GM12891 (cell line): ENCODE measurements at regions not wholly inside any gene's neighbourhood (a gene's known extent, or its start where the extent isn't known, plus 50 kb on each side); places are given as distances from the start of the nearest gene placed in this dataset.

ENCODE experiments used
- POLR2A ChIP-seq: IDR thresholded peaks from 2 replicates; pipeline ENCODE4 v1.6.1; 2011; ENCODE audit warnings: low read depth, low read length, control low read depth
- TAF1 ChIP-seq: IDR thresholded peaks from 2 replicates; pipeline ENCODE4 v1.6.1; 2011; ENCODE audit warnings: low read depth, low read length, control low read depth

DNA sequence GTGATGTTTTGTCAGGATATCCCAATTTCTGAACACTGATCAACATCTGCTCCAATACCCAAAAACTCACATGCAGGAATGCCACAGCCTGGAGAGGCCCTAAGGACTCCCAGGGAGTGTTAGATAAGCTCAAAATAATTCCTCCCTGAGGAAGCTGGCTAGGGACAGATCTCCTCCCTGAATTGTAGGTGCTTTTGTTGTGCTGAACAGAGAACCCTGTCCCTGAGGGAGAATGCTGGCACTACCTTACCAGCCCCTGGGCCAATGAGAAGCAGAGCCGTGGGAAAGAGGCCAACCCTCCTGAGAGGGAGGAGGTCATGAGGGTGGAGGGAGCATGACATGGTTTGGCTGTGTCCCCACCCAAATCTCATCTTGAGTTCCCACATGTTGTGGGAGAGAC is 73.6 kb upstream of the PTGFRN start:
- TF ChIP-seq POLR2A = no peak
- no peak for TF ChIP-seq TAF1
